DOHH2 (cell line): ENCODE measurements at regions not wholly inside any gene's neighbourhood (a gene's known extent, or its start where the extent isn't known, plus 50 kb on each side); places are given as distances from the start of the nearest gene placed in this dataset.

ENCODE experiments used
- H3F3A ChIP-seq: fragments of 200-600 bp; sonication (generic), shearing (Covaris generic); 2 replicates; pipeline ENCODE4 v1.6.0; 2016; ENCODE audit warnings: antibody characterized with exemption, mild to moderate bottlenecking; ENCODE audit not compliant: control insufficient read depth, insufficient read depth
- H3K27ac ChIP-seq: fragments of 200-600 bp; sonication (generic); 2 replicates; pipeline ENCODE4 v1.5.1; 2014; ENCODE audit warnings: low read depth, mild to moderate bottlenecking, low read length, moderate library complexity
- H3K27me3 ChIP-seq: fragments of 200-600 bp; sonication (generic); 2 replicates; pipeline ENCODE4 v1.6.1; 2014; ENCODE audit warnings: mild to moderate bottlenecking, low read length, mixed read lengths; ENCODE audit not compliant: control insufficient read depth
- H3K36me3 ChIP-seq: fragments of 200-600 bp; sonication (generic); 2 replicates; pipeline ENCODE4 v1.6.1; 2014; ENCODE audit warnings: mild to moderate bottlenecking, low read length, moderate library complexity, mixed read lengths; ENCODE audit not compliant: control insufficient read depth
- H3K4me1 ChIP-seq: fragments of 200-600 bp; sonication (generic); 2 replicates; pipeline ENCODE4 v1.6.1; 2014; ENCODE audit warnings: mild to moderate bottlenecking, low read length, mixed read lengths; ENCODE audit not compliant: control insufficient read depth
- H3K4me2 ChIP-seq: fragments of 200-600 bp; sonication (generic); 2 replicates; pipeline ENCODE4 v1.6.0; 2014; ENCODE audit warnings: mild to moderate bottlenecking, low read length, moderate library complexity
- H3K4me3 ChIP-seq: fragments of 200-600 bp; sonication (generic); 2 replicates; pipeline ENCODE4 v1.5.1; 2014; ENCODE audit warnings: mild to moderate bottlenecking, low read length, mixed read lengths
- H3K79me2 ChIP-seq: fragments of 200-600 bp; sonication (generic); 2 replicates; pipeline ENCODE4 v1.6.1; 2014; ENCODE audit warnings: mild to moderate bottlenecking, low read length, mixed read lengths; ENCODE audit not compliant: control insufficient read depth
- H3K9me2 ChIP-seq: fragments of 200-600 bp; sonication (generic); replicated peaks from 2 replicates; pipeline ENCODE4 v1.6.1; 2014; ENCODE audit warnings: mild to moderate bottlenecking, low read length, mixed read lengths; ENCODE audit not compliant: control insufficient read depth
- H3K9me3 ChIP-seq: fragments of 200-600 bp; sonication (generic); 2 replicates; pipeline ENCODE4 v1.6.1; 2014; ENCODE audit warnings: antibody characterized with exemption, low read length, mixed read lengths; ENCODE audit not compliant: control insufficient read depth, insufficient read depth
- H4K20me1 ChIP-seq: fragments of 200-600 bp; sonication (generic); 2 replicates; pipeline ENCODE4 v1.6.0; 2014; ENCODE audit warnings: low read depth, mild to moderate bottlenecking, antibody characterized with exemption, low read length, moderate library complexity; ENCODE audit not compliant: control insufficient read depth, insufficient read depth
- EZH2phosphoT487 ChIP-seq: fragments of 200-600 bp; sonication (generic); IDR thresholded peaks from 2 replicates; pipeline ENCODE4 v1.6.1; 2017; ENCODE audit warnings: borderline replicate concordance, mild to moderate bottlenecking, antibody characterized with exemption, low read length, moderate library complexity, mixed read lengths
- TF ChIP-seq, protein P1 (sequence below): fragments of 200-600 bp; sonication (generic); IDR thresholded peaks from one replicate; pipeline ENCODE4 v1.5.1; 2014; ENCODE audit warnings: antibody characterized with exemption, mild to moderate bottlenecking, low read depth, low read length; ENCODE audit not compliant: poor library complexity, severe bottlenecking

DNA sequence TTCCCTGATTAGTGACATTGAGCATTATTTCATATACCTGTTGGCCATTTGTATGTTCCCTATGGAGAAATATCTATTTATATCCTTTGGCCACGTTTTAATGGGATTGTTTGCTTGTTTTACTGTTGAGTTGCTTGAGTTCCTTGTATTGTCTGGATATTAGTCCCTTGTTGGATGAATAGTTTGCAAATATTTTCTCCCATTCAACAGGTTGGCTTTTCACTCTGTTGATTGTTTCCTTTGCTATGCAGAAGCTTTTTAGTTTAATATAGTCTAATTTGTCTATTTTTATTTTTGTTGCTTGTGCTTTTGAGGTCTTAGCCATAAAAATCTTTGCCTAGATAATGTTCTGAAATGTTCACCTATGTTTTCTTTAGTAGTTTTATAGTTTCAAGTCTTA is 60.2 kb upstream of the HUWE1 start:
- no peaks in the 10 kb centered on the region for H3K79me2 ChIP-seq
- no peaks in the 10 kb centered on the region for H3K27me3 ChIP-seq
- TF ChIP-seq, protein P1, sequence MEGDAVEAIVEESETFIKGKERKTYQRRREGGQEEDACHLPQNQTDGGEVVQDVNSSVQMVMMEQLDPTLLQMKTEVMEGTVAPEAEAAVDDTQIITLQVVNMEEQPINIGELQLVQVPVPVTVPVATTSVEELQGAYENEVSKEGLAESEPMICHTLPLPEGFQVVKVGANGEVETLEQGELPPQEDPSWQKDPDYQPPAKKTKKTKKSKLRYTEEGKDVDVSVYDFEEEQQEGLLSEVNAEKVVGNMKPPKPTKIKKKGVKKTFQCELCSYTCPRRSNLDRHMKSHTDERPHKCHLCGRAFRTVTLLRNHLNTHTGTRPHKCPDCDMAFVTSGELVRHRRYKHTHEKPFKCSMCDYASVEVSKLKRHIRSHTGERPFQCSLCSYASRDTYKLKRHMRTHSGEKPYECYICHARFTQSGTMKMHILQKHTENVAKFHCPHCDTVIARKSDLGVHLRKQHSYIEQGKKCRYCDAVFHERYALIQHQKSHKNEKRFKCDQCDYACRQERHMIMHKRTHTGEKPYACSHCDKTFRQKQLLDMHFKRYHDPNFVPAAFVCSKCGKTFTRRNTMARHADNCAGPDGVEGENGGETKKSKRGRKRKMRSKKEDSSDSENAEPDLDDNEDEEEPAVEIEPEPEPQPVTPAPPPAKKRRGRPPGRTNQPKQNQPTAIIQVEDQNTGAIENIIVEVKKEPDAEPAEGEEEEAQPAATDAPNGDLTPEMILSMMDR = no peak
- no peak for TF ChIP-seq EZH2phosphoT487
- no peaks in the 10 kb centered on the region for H3K4me1 ChIP-seq
- H3K4me2 ChIP-seq = no peak overlapping the region
- no peaks in the 10 kb centered on the region for H3K36me3 ChIP-seq
- no peaks in the 10 kb centered on the region for H4K20me1 ChIP-seq
- no peaks in the 10 kb centered on the region for H3K9me3 ChIP-seq
- no peaks in the 10 kb centered on the region for H3K9me2 ChIP-seq
- no peak overlapping the region for H3K27ac ChIP-seq
- H3F3A ChIP-seq = no peaks in the 10 kb centered on the region
- no peak overlapping the region for H3K4me3 ChIP-seq

DNA sequence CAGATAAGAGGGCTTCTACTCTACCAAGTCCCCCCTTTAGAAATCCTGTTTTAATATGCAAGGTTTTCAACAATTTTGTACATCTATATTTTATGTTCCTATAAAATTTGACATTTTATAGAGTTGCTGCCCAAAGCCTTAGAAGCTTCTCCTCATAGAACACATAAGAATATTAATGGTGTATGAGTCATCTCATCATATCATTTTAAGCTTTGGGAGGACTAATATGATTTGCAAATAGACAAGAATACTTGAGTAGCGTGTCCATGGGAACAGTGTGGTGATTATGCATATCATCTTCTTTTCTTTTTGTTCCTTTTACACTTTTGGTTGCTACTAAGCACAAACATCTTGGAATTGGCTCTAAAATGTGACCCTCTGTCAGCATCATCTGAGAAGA is 56.7 kb upstream of the HUWE1 start:
- H3K27ac ChIP-seq = no peak overlapping the region

DNA sequence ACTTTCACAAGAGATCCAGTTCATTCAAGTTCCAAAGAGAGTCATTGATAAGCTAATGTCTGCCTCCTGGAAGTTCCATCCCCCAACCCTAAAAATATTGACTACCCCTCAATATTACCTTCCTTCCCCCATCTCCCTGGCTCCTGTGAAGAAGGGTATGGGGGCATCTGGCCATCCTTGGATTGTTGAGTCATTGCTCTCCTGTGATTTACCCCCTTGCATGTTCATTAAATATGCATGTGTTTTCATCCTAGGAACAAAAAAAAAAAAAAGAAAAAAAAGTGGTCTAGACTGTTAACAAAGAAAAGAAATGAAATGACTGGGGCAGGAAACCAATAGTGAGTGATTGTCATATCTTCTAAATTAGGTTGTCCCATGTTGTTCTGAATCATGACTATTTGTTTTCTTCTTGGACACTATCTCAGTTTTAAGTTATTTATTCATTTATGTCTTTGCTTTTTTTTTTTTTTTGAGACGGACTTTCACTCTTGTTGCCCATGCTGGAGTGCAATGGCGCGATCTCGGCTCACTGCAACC is 51.9 kb upstream of the HUWE1 start:
- TF ChIP-seq EZH2phosphoT487 = no peak
- TF ChIP-seq, protein P1 = no peak
- Histone ChIP-seq H3K4me3 (no peak overlapping the region), H3K79me2 (no peaks in the 10 kb centered on the region), H3K36me3 (no peaks in the 10 kb centered on the region), H3K27me3 (no peaks in the 10 kb centered on the region), H3K9me3 (no peaks in the 10 kb centered on the region), H3K4me1 (peaks cover 5% of the 10 kb centered on the region), H3K4me2 (no peak overlapping the region), H3F3A (no peaks in the 10 kb centered on the region), H4K20me1 (no peaks in the 10 kb centered on the region), H3K9me2 (no peaks in the 10 kb centered on the region), H3K27ac (no peak overlapping the region)

More for the DNA sequence above, 56.7 kb upstream of the HUWE1 start:
- Histone ChIP-seq H3K9me2 (no peaks in the 10 kb centered on the region), H3K27me3 (no peaks in the 10 kb centered on the region), H4K20me1 (no peaks in the 10 kb centered on the region), H3K79me2 (no peaks in the 10 kb centered on the region), H3K4me1 (no peaks in the 10 kb centered on the region), H3K9me3 (no peaks in the 10 kb centered on the region), H3F3A (no peaks in the 10 kb centered on the region), H3K4me2 (no peak overlapping the region), H3K36me3 (no peaks in the 10 kb centered on the region), H3K4me3 (no peak overlapping the region)
- TF ChIP-seq, protein P1 = no peak
- no peak for TF ChIP-seq EZH2phosphoT487
